Retinal pigment epithelial cell (primary cell): ENCODE measurements at regions not wholly inside any gene's neighbourhood (a gene's known extent, or its start where the extent isn't known, plus 50 kb on each side); places are given as distances from the start of the nearest gene placed in this dataset.

Experiments
- DNase-seq: peaks from one replicate; pipeline ENCODE4 v3.0.0-alpha.2; 2010; ENCODE audit warnings: low read depth
- H3K4me3 ChIP-seq: 2 replicates; pipeline ENCODE4 v1.5.1; 2011; ENCODE audit warnings: mild to moderate bottlenecking, low read length, control low read depth, moderate library complexity
- TF ChIP-seq, protein P1 (sequence below): conservative IDR thresholded peaks from 2 replicates; pipeline ENCODE4 v1.5.1; 2011; ENCODE audit warnings: low read depth, low read length, control low read depth, inconsistent platforms

DNA sequence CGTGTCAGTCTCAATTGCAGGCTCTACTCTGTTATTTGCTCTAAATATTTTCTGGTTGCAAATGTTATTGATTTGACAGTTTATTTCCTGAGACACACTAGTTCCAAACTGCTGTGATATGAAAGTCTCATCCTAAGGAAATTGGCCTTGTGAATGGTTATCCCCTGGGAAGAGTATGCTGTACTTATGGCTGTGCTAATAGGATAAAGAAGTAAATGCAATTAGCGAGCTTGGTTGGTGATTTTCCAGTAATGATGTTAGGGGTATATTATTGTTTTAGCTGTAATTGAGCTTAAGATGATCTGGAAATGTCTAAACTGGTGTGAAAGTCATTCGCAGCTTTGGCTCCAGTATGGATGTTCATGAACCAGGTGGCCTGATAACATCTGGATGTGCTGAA is 197.9 kb downstream of the SUDS3 start:
- H3K4me3 ChIP-seq: no peak overlapping the region
- DNase-seq: no peak
- TF ChIP-seq, protein P1, sequence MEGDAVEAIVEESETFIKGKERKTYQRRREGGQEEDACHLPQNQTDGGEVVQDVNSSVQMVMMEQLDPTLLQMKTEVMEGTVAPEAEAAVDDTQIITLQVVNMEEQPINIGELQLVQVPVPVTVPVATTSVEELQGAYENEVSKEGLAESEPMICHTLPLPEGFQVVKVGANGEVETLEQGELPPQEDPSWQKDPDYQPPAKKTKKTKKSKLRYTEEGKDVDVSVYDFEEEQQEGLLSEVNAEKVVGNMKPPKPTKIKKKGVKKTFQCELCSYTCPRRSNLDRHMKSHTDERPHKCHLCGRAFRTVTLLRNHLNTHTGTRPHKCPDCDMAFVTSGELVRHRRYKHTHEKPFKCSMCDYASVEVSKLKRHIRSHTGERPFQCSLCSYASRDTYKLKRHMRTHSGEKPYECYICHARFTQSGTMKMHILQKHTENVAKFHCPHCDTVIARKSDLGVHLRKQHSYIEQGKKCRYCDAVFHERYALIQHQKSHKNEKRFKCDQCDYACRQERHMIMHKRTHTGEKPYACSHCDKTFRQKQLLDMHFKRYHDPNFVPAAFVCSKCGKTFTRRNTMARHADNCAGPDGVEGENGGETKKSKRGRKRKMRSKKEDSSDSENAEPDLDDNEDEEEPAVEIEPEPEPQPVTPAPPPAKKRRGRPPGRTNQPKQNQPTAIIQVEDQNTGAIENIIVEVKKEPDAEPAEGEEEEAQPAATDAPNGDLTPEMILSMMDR: no peak

DNA sequence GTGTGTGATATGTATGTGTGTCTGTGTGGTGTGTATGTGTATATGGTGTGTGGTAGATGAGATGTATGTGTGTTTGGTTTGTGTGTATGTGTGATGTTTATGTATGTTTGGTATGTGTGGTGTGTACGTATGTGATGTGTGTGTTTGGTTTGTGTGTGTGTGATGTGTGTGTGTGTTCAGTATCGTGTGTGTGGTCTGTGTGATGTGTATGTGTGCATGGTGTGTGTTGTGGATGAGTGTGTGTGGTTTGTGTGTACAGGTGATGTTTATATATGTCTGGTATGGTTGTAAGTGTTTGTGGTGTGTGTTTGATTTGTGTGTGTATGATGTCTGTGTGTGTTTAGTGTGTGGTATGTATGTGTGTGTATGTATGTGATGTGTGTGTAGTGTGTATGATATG is 199.4 kb downstream of the SUDS3 start:
- DNase-seq: no peak
- no peak overlapping the region for H3K4me3 ChIP-seq
- TF ChIP-seq, protein P1: no peak

DNA sequence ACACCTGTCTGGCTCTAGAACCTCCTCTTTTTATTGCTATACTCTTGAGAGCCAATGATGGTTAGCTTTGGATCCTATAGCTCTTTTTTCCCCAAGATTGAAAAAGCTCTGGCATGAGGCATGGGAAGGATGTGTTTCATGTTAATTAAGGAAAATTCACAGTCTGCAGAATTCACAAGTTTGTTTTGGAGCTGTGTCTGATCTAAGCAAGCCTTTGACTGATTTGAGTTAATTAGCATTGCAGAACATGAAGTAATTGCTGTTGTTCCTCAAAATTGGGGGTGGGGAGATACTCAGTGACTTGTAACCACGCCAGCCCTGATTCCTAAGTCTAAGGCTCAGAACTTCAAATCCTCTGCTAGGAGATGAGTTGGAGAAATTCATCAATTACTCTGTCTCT is 205.0 kb downstream of the SUDS3 start:
- DNase-seq: no peak
- no peak overlapping the region for H3K4me3 ChIP-seq
- TF ChIP-seq, protein P1: no peak

DNA sequence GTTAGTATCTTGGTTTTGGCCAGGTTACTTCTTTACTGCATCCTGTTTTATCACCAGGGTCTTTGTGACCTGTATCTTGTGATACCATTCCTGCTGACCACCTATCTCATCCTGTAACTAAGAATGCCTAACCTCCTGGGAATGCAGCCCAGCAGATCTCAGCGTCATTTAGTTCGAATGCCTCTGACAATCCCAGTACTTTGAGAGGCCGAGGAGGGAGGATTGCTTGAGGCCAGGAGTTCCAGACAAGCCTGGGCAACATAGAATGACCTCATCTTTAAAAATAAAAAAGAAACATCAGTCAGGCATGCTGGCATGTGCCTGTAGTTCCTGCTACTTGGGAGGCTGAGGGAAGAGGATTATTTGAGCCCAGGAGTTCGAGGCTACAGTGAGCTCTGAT is 206.5 kb downstream of the SUDS3 start:
- no peak overlapping the region for H3K4me3 ChIP-seq
- TF ChIP-seq, protein P1: no peak
- DNase-seq: no peak

DNA sequence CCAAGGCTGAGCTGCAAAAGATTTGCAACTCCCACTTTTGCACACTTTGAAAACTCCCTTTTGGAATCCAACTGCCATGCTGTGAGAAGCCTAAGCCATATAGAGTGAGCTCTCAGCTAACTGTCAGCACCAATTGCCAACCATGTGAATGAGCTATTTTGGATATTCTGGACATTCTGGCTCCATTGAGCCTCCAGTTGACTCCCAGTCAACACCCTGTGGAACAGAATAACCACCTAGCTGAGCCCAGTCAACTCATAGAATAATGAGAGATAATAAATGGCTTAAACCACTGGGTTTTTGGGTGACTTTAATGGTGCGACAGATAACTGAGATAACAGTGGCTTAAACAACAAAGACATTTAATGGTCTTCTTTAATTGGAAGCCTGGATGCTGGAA is 210.1 kb downstream of the SUDS3 start:
- no peak for DNase-seq
- TF ChIP-seq, protein P1: no peak
- no peak overlapping the region for H3K4me3 ChIP-seq

DNA sequence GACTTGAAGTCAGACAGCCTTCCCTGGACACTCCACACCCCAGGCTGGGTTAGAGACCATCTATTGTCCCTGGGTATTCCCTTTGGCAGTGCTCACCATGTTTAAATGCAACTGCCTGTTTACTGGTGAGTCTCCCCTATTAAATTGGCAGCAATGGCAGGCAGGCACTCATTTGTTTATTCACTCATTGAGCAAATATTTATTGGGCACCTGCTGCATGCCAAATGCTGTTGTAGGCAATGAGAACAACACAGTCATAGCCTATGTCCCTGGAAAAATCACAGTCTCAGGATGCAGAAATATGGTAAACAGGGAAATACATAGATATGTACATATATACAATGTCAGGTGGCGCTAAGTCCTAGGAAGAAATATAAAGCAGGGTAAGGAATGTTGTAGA is 212.8 kb downstream of the SUDS3 start:
- no peak overlapping the region for H3K4me3 ChIP-seq
- no peak for DNase-seq
- TF ChIP-seq, protein P1: no peak

DNA sequence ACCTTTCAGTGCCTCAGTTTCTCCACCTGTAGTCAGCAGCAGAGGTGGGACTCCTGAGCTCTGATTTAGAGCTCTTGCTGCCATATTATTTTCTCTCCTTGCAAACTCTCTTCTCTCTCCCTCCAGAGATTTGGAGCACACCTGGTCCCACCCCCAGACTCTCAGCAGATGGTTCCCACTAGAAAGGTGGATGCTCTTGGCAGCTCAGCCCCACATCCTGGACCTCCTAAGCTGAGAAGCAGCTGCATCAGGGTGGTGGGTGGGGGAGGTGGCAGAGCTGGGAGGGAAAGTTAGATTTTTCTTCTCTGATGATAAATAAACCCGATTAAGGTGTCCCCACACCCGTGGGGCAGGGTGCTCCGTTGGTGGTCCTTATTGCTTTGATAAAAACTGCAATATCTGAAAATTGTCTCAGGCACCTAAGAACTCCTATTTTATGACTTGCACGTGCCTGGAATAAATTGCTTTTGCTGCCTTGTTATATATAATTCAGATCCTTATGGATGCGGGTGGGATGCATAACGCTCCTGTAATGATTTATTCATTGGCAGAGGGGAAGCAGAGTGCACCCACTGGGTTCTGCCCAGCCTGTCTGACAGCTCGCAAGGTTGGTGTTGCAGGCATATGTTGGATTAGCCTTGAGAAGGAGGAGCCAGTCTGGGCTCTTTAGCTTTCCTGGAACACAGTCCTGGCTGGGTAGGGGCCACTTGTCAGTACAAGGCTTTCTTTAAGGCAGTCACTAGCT is 214.2 kb downstream of the SUDS3 start:
- no peak overlapping the region for H3K4me3 ChIP-seq
- no peak for DNase-seq
- TF ChIP-seq, protein P1: no peak
